Ishikawa (cell line): ENCODE measurements at regions not wholly inside any gene's neighbourhood (a gene's known extent, or its start where the extent isn't known, plus 50 kb on each side); places are given as distances from the start of the nearest gene placed in this dataset.

Experiments
- CEBPB ChIP-seq: IDR thresholded peaks from 2 replicates; pipeline ENCODE4 v1.6.1; 2012
- CREB1 ChIP-seq: IDR thresholded peaks from 2 replicates; pipeline ENCODE4 v1.6.1; 2012; ENCODE audit warnings: low read depth
- EGR1 ChIP-seq: IDR thresholded peaks from 2 replicates; pipeline ENCODE4 v1.6.1; 2012
- EP300 ChIP-seq: IDR thresholded peaks from 2 replicates; pipeline ENCODE4 v1.6.1; 2012; ENCODE audit warnings: borderline replicate concordance
- FOXM1 ChIP-seq: IDR thresholded peaks from 2 replicates; pipeline ENCODE4 v1.6.1; 2012; ENCODE audit warnings: low read depth, borderline replicate concordance
- MAX ChIP-seq: IDR thresholded peaks from 2 replicates; pipeline ENCODE4 v1.6.1; 2012
- NFIC ChIP-seq: IDR thresholded peaks from 2 replicates; pipeline ENCODE4 v1.6.1; 2012
- RAD21 ChIP-seq: IDR thresholded peaks from 2 replicates; pipeline ENCODE4 v1.6.1; 2012; ENCODE audit warnings: low read depth
- REST ChIP-seq: IDR thresholded peaks from 2 replicates; pipeline ENCODE4 v1.6.1; 2012; ENCODE audit warnings: low read depth, mild to moderate bottlenecking
- TAF1 ChIP-seq: IDR thresholded peaks from 2 replicates; pipeline ENCODE4 v1.6.1; 2012; ENCODE audit warnings: low read depth, mild to moderate bottlenecking
- TCF12 ChIP-seq: IDR thresholded peaks from 2 replicates; pipeline ENCODE4 v1.6.1; 2012; ENCODE audit warnings: low read depth
- TEAD4 ChIP-seq: IDR thresholded peaks from 2 replicates; pipeline ENCODE4 v1.6.1; 2012
- USF1 ChIP-seq: IDR thresholded peaks from 2 replicates; pipeline ENCODE4 v1.6.1; 2012
- YY1 ChIP-seq: IDR thresholded peaks from 2 replicates; pipeline ENCODE4 v1.6.1; 2012; ENCODE audit warnings: low read depth
- ZBTB7A ChIP-seq: IDR thresholded peaks from 2 replicates; pipeline ENCODE4 v1.6.1; 2012; ENCODE audit warnings: low read depth

- TF ChIP-seq TAF1 (no peak), CREB1 (no peak), NFIC (no peak)
Observed at GRCh38 chr4:104099141-104099540, 379.4 kb upstream of the TACR3 start.

GRCh38 chr4:104093247-104093646 is 373.5 kb upstream of the TACR3 start:
- TF ChIP-seq TAF1 (no peak), EGR1 (no peak), REST (no peak), ZBTB7A (no peak), CREB1 (no peak), CEBPB (no peak), TCF12 (no peak), NFIC (no peak), FOXM1 (no peak), MAX (no peak), RAD21 (no peak), YY1 (no peak), TEAD4 (no peak), EP300 (no peak), USF1 (no peak)

GRCh38 chr4:104073229-104073628 is 353.4 kb upstream of the TACR3 start:
- TF ChIP-seq TEAD4 (no peak), RAD21 (no peak), ZBTB7A (no peak), EP300 (no peak), YY1 (no peak), MAX (no peak), TCF12 (no peak), EGR1 (no peak), USF1 (no peak), FOXM1 (no peak), CEBPB (no peak), REST (no peak), NFIC (no peak), TAF1 (no peak), CREB1 (no peak)

GRCh38 chr4:104066533-104066932 is 346.7 kb upstream of the TACR3 start:
- TF ChIP-seq TCF12 (no peak), USF1 (peak; percentile 53; the same call in 1 of the 2 replicates)

- TF ChIP-seq YY1 (no peak), RAD21 (peak; percentile 63)
Observed at GRCh38 chr4:104064646-104065577, 345.1 kb upstream of the TACR3 start.

- TF ChIP-seq REST: no peak
- TF ChIP-seq EP300: no peak
- TF ChIP-seq FOXM1: no peak
- TF ChIP-seq MAX: no peak
- TF ChIP-seq NFIC: no peak
Observed at GRCh38 chr4:104063341-104063740, 343.6 kb upstream of the TACR3 start.
